ENCODE measurements at regions not wholly inside any gene's neighbourhood (a gene's known extent, or its start where the extent isn't known, plus 50 kb on each side); places are given as distances from the start of the nearest gene placed in this dataset.

GRCh38 chr10:10528563-10528910 is 489.1 kb upstream of the CELF2 start:
- no peaks in the 10 kb centered on the region for H3K36me3 Mint-ChIP-seq (ENCODE audit: insufficient read depth, unreplicated experiment)
- H3K4me1 Mint-ChIP-seq (ENCODE audit: low read depth, unreplicated experiment) = peaks cover 7% of the 10 kb centered on the region
- intact Hi-C loops (cut with micrococcal nuclease; ENCODE audit: unreplicated experiment) = no loop called here
- H3K9me3 ChIP-seq = no peaks in the 10 kb centered on the region
- no peaks in the 10 kb centered on the region for H3K9me3 Mint-ChIP-seq (ENCODE audit: unreplicated experiment)
- H3K27me3 ChIP-seq (replicated peaks; ENCODE audit: control insufficient read depth, insufficient read depth, low read length) = no peaks in the 10 kb centered on the region
- no peak for TF ChIP-seq CTCF (IDR thresholded peaks at IDR 0.05; ENCODE audit: insufficient read depth in 1 of 2, low read depth in 1 of 2, low read length in 1 of 2, severe bottlenecking in 1 of 2, unreplicated experiment in 1 of 2)
- H3K27ac Mint-ChIP-seq (ENCODE audit: unreplicated experiment) = no peak overlapping the region
- no peak overlapping the region for H3K4me3 Mint-ChIP-seq (ENCODE audit: unreplicated experiment)
- no peaks in the 10 kb centered on the region for H3K36me3 ChIP-seq (ENCODE audit: control insufficient read depth, insufficient read depth, low read length)
- POLR2A ChIA-PET = no interaction called here
- CTCF ChIA-PET = no interaction called here
- DNase-seq = no peak
- BruUV-seq (replicated peaks) = no TSS peak
- H3K4me1 ChIP-seq = no peaks in the 10 kb centered on the region
- no peak overlapping the region for H3K4me3 ChIP-seq (ENCODE audit: low read depth, low read length)
- H3K27me3 Mint-ChIP-seq (ENCODE audit: insufficient read depth, unreplicated experiment) = peaks cover 4% of the 10 kb centered on the region

GRCh38 chr10:10530313-10530712 is 487.4 kb upstream of the CELF2 start:
- ChIA-PET CTCF (no interaction called here), POLR2A (no interaction called here)
- no TSS peak for BruUV-seq (replicated peaks)
- Mint-ChIP-seq H3K4me1 (ENCODE audit: low read depth, unreplicated experiment) (peaks cover 7% of the 10 kb centered on the region), H3K27me3 (ENCODE audit: insufficient read depth, unreplicated experiment) (peaks cover 10% of the 10 kb centered on the region), H3K27ac (ENCODE audit: unreplicated experiment) (no peak overlapping the region), H3K36me3 (ENCODE audit: insufficient read depth, unreplicated experiment) (no peaks in the 10 kb centered on the region), H3K4me3 (ENCODE audit: unreplicated experiment) (no peak overlapping the region), H3K9me3 (ENCODE audit: unreplicated experiment) (no peaks in the 10 kb centered on the region)
- intact Hi-C loops (cut with micrococcal nuclease; ENCODE audit: unreplicated experiment) = no loop called here
- Histone ChIP-seq H3K4me3 (ENCODE audit: low read depth, low read length) (no peak overlapping the region), H3K27me3 (replicated peaks; ENCODE audit: control insufficient read depth, insufficient read depth, low read length) (no peaks in the 10 kb centered on the region), H3K36me3 (ENCODE audit: control insufficient read depth, insufficient read depth, low read length) (no peaks in the 10 kb centered on the region), H3K4me1 (no peaks in the 10 kb centered on the region), H3K9me3 (no peaks in the 10 kb centered on the region)
- TF ChIP-seq CTCF (IDR thresholded peaks at IDR 0.05; ENCODE audit: insufficient read depth in 1 of 2, low read depth in 1 of 2, low read length in 1 of 2, severe bottlenecking in 1 of 2, unreplicated experiment in 1 of 2) = no peak
- DNase-seq = no peak

GRCh38 chr10:10532236-10532635 is 485.4 kb upstream of the CELF2 start:
- ChIA-PET POLR2A (no interaction called here), CTCF (no interaction called here)
- intact Hi-C loops (cut with micrococcal nuclease; ENCODE audit: unreplicated experiment) = no loop called here
- Histone ChIP-seq H3K36me3 (ENCODE audit: control insufficient read depth, insufficient read depth, low read length) (no peaks in the 10 kb centered on the region), H3K27me3 (replicated peaks; ENCODE audit: control insufficient read depth, insufficient read depth, low read length) (no peaks in the 10 kb centered on the region), H3K4me3 (ENCODE audit: low read depth, low read length) (no peak overlapping the region), H3K9me3 (no peaks in the 10 kb centered on the region), H3K4me1 (no peaks in the 10 kb centered on the region)
- DNase-seq = no peak
- H3K9me3 Mint-ChIP-seq (ENCODE audit: unreplicated experiment) = no peaks in the 10 kb centered on the region
- no peaks in the 10 kb centered on the region for H3K36me3 Mint-ChIP-seq (ENCODE audit: insufficient read depth, unreplicated experiment)
- TF ChIP-seq CTCF (IDR thresholded peaks at IDR 0.05; ENCODE audit: insufficient read depth in 1 of 2, low read depth in 1 of 2, low read length in 1 of 2, severe bottlenecking in 1 of 2, unreplicated experiment in 1 of 2) = no peak
- peaks cover 9% of the 10 kb centered on the region for H3K27me3 Mint-ChIP-seq (ENCODE audit: insufficient read depth, unreplicated experiment)
- H3K4me3 Mint-ChIP-seq (ENCODE audit: unreplicated experiment) = no peak overlapping the region
- H3K27ac Mint-ChIP-seq (ENCODE audit: unreplicated experiment) = no peak overlapping the region
- peaks cover 7% of the 10 kb centered on the region for H3K4me1 Mint-ChIP-seq (ENCODE audit: low read depth, unreplicated experiment)
- no TSS peak for BruUV-seq (replicated peaks)
